CD4-positive, alpha-beta memory T cell (primary cell): ENCODE measurements at regions not wholly inside any gene's neighbourhood (a gene's known extent, or its start where the extent isn't known, plus 50 kb on each side); places are given as distances from the start of the nearest gene placed in this dataset.

ENCODE experiments used
- CTCF ChIA-PET: fragments of 350-600 bp; sonication (Branson Sonifier 250); formaldehyde crosslinking; loops from one replicate; lab custom pipeline; 2021; ENCODE audit warnings: inconsistent platforms; ENCODE audit not compliant: partially characterized antibody; lab: Charles Lee
- POLR2A ChIA-PET: fragments of 350-600 bp; sonication (Branson Sonifier 250); formaldehyde crosslinking; loops from one replicate; lab custom pipeline; 2021; ENCODE audit not compliant: partially characterized antibody; lab: Charles Lee
- DNase-seq, 5 donors: peaks; one replicate each; pipeline versions ENCODE4 v3.0.0 to v3.0.0-alpha.2; 2020 to 2022; ENCODE audit warnings: mixed read lengths in 1 of 5
- H3K27ac ChIP-seq: one replicate; pipeline ENCODE4 v1.7.0; 2013; ENCODE audit warnings: low read depth, low read length
- H3K27me3 ChIP-seq: 2 replicates; pipeline ENCODE4 v1.7.0; 2013; ENCODE audit warnings: mild to moderate bottlenecking, low read length, moderate library complexity; ENCODE audit not compliant: insufficient read depth
- H3K36me3 ChIP-seq: 2 replicates; pipeline ENCODE4 v1.7.0; 2013; ENCODE audit warnings: mild to moderate bottlenecking, low read length, moderate library complexity; ENCODE audit not compliant: insufficient read depth
- H3K4me1 ChIP-seq: 2 replicates; pipeline ENCODE4 v1.7.0; 2013; ENCODE audit warnings: mild to moderate bottlenecking, low read length, moderate library complexity; ENCODE audit not compliant: insufficient read depth
- H3K4me3 ChIP-seq, 2 donors: one replicate each; pipeline ENCODE4 v1.7.0; 2013; ENCODE audit warnings: low read length in 2 of 2, mild to moderate bottlenecking in 1 of 2
- H3K9me3 ChIP-seq, 2 donors: one replicate each; pipeline ENCODE4 v1.7.0; 2013; ENCODE audit warnings: low read length in 2 of 2, control low read depth in 1 of 2; ENCODE audit not compliant: control insufficient read depth in 1 of 2
- H3K27ac Mint-ChIP-seq, 7 donors: one replicate each; pipeline ENCODE4 v1.8.0; 2020 to 2021; ENCODE audit warnings: mixed read lengths in 7 of 7, mild to moderate bottlenecking in 6 of 7, inconsistent platforms in 3 of 7, moderate library complexity in 3 of 7
- H3K27me3 Mint-ChIP-seq, 2 donors: one replicate each; pipeline ENCODE4 v1.8.0; 2020 to 2021; ENCODE audit warnings: mixed read lengths in 2 of 2
- H3K36me3 Mint-ChIP-seq, 2 donors: one replicate each; pipeline ENCODE4 v1.8.0; 2020 to 2021; ENCODE audit warnings: mixed read lengths in 2 of 2, inconsistent platforms in 1 of 2, mild to moderate bottlenecking in 1 of 2
- H3K4me1 Mint-ChIP-seq, 4 donors: one replicate each; pipeline ENCODE4 v1.8.0; 2020 to 2021; ENCODE audit warnings: mixed read lengths in 4 of 4, mild to moderate bottlenecking in 1 of 4
- H3K4me3 Mint-ChIP-seq, 8 donors: one replicate each; pipeline ENCODE4 v1.8.0; 2020 to 2021; ENCODE audit warnings: mixed read lengths in 8 of 8, mild to moderate bottlenecking in 7 of 8, moderate library complexity in 6 of 8, inconsistent platforms in 3 of 8
- H3K9me3 Mint-ChIP-seq, 8 donors: one replicate each; pipeline ENCODE4 v1.8.0; 2020 to 2021; ENCODE audit warnings: mixed read lengths in 8 of 8, mild to moderate bottlenecking in 5 of 8, inconsistent platforms in 3 of 8, moderate library complexity in 1 of 8
- intact Hi-C: fragments of 100-400 bp; cut with micrococcal nuclease; formaldehyde crosslinking; loops from one replicate; pipeline ENCODE4 v1.15.1; 2023

GRCh38 chr3:76054404-76054803 is 269.1 kb upstream of the ZNF717 start:
- Histone ChIP-seq H3K27me3 (no peaks in the 10 kb centered on the region), H3K27ac (no peak overlapping the region), H3K9me3 (no peaks in the 10 kb centered on the region), H3K36me3 (no peaks in the 10 kb centered on the region), H3K4me1 (no peaks in the 10 kb centered on the region), H3K4me3 (no peak overlapping the region)
- H3K27me3 Mint-ChIP-seq, result no peaks in the 10 kb centered on the region
- H3K4me3 Mint-ChIP-seq, result no peak overlapping the region
- H3K27ac Mint-ChIP-seq, result no peak overlapping the region
- H3K4me1 Mint-ChIP-seq, result no peaks in the 10 kb centered on the region
- ChIA-PET POLR2A (no interaction called here), CTCF (no interaction called here)
- no peaks in the 10 kb centered on the region for H3K36me3 Mint-ChIP-seq
- intact Hi-C loops, result no loop called here
- no peak for DNase-seq
- H3K9me3 Mint-ChIP-seq, result peaks cover 0 to 22% (median 7%) of the 10 kb centered on the region in 8 donors

DNA sequence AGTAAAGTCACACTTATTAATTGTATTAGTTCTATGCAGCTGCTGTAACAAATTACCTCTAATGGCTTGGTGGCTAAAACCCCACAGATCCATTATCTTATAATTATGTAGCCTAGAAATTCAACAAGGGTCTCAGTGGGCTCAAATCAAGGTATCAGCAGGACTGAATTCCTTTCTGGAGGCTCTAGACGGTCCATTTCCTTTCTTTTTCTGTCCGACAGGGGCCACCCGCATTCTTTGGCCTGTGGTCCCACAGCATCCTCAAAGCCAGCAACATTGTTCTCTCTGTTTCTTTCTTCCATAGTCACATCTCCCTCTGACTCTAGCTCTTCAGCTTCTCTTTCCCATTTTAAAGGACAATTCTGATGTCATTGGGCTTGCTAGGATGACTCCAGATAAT is 276.3 kb upstream of the ZNF717 start:
- Histone ChIP-seq H3K27me3 (no peaks in the 10 kb centered on the region), H3K9me3 (no peaks in the 10 kb centered on the region), H3K27ac (no peak overlapping the region), H3K4me3 (no peak overlapping the region), H3K4me1 (no peaks in the 10 kb centered on the region), H3K36me3 (no peaks in the 10 kb centered on the region)
- Mint-ChIP-seq H3K4me3 (no peak overlapping the region), H3K27me3 (no peaks in the 10 kb centered on the region), H3K36me3 (no peaks in the 10 kb centered on the region), H3K27ac (no peak overlapping the region), H3K9me3 (peaks cover 0 to 26% (median 8%) of the 10 kb centered on the region in 8 donors), H3K4me1 (no peaks in the 10 kb centered on the region)
- intact Hi-C loops, result no loop called here
- no peak for DNase-seq
- CTCF ChIA-PET, result no interaction called here
- POLR2A ChIA-PET, result no interaction called here

DNA sequence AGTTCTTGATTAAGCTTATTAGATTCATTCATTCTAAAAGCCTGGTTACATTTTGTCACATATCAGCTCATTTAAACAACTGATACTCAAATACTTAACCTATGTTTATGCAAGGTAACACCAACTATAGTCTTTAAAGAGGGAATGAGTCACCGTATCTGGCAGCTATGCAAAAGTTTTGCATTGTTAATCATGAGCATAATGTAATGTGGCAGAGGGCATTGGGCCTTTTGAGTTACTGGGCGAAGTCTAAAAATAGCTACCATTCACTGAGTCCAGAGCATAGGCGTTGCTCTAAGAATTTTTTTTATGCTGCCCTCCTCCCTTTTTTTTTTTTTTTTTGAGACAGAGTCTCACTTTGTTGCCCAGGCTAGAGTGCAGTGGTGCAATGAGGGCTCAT is 277.7 kb upstream of the ZNF717 start:
- no peak overlapping the region for H3K27ac Mint-ChIP-seq
- ChIA-PET POLR2A (no interaction called here), CTCF (interaction anchor here (1.1 kb wide), 1 partner anchor 13 kb away, joined by 3 read pairs; no protein-coding TSS in a partner anchor)
- intact Hi-C loops, result no loop called here
- Histone ChIP-seq H3K27me3 (no peaks in the 10 kb centered on the region), H3K27ac (no peak overlapping the region), H3K4me1 (no peaks in the 10 kb centered on the region), H3K4me3 (no peak overlapping the region), H3K9me3 (no peaks in the 10 kb centered on the region), H3K36me3 (no peaks in the 10 kb centered on the region)
- no peak overlapping the region for H3K4me3 Mint-ChIP-seq
- H3K4me1 Mint-ChIP-seq, result no peaks in the 10 kb centered on the region
- H3K36me3 Mint-ChIP-seq, result no peaks in the 10 kb centered on the region
- no peak for DNase-seq
- H3K9me3 Mint-ChIP-seq, result peaks cover 0 to 15% (median 7%) of the 10 kb centered on the region in 8 donors
- no peaks in the 10 kb centered on the region for H3K27me3 Mint-ChIP-seq

GRCh38 chr3:76063811-76064210 is 278.5 kb upstream of the ZNF717 start:
- peaks cover 0 to 19% (median 7%) of the 10 kb centered on the region in 8 donors for H3K9me3 Mint-ChIP-seq
- DNase-seq, result no peak
- H3K27me3 Mint-ChIP-seq, result no peaks in the 10 kb centered on the region
- POLR2A ChIA-PET, result no interaction called here
- no peak overlapping the region for H3K27ac Mint-ChIP-seq
- H3K9me3 ChIP-seq, result no peaks in the 10 kb centered on the region
- CTCF ChIA-PET, result interaction anchor here (1.1 kb wide), 1 partner anchor 12 kb away, joined by 3 read pairs; no protein-coding TSS in a partner anchor
- intact Hi-C loops, result no loop called here
- no peaks in the 10 kb centered on the region for H3K36me3 Mint-ChIP-seq
- H3K4me1 ChIP-seq, result no peaks in the 10 kb centered on the region
- H3K4me3 ChIP-seq, result no peak overlapping the region
- no peak overlapping the region for H3K4me3 Mint-ChIP-seq
- H3K36me3 ChIP-seq, result no peaks in the 10 kb centered on the region
- no peak overlapping the region for H3K27ac ChIP-seq
- H3K4me1 Mint-ChIP-seq, result no peaks in the 10 kb centered on the region
- no peaks in the 10 kb centered on the region for H3K27me3 ChIP-seq

- intact Hi-C loops, result no loop called here
- Histone ChIP-seq H3K4me1 (no peaks in the 10 kb centered on the region), H3K4me3 (no peak overlapping the region), H3K36me3 (no peaks in the 10 kb centered on the region), H3K9me3 (no peaks in the 10 kb centered on the region), H3K27me3 (no peaks in the 10 kb centered on the region), H3K27ac (no peak overlapping the region)
- peaks cover under 1 to 20% (median 9%) of the 10 kb centered on the region in 8 donors for H3K9me3 Mint-ChIP-seq
- DNase-seq, result no peak
- H3K27ac Mint-ChIP-seq, result no peak overlapping the region
- CTCF ChIA-PET, result no interaction called here
- no peaks in the 10 kb centered on the region for H3K4me1 Mint-ChIP-seq
- POLR2A ChIA-PET, result no interaction called here
- H3K27me3 Mint-ChIP-seq, result no peaks in the 10 kb centered on the region
- no peaks in the 10 kb centered on the region for H3K36me3 Mint-ChIP-seq
- H3K4me3 Mint-ChIP-seq, result no peak overlapping the region
These were observed 280.6 kb upstream of the ZNF717 start for GRCh38 chr3:76065964-76066363.

DNA sequence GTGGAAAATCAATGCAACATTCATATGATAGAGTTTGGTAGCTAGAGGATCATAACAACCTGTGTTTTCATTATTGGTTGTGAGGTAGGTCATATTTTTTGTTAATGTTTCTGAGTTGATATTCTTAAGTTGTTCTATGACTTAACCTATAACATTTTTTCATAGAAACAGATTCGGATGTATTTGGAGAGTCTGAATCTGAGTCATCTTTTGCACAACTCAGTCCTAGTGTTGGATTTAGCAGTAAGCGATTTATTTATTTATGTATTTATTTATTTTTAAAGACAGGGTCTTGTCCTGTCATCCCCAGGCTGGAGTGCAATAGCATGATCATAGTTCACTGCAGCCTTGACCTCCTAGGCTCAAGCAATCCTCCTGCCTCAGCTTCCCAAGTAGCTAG is 292.8 kb upstream of the ZNF717 start:
- no peaks in the 10 kb centered on the region for H3K27me3 ChIP-seq
- H3K4me1 ChIP-seq, result no peaks in the 10 kb centered on the region
- no peaks in the 10 kb centered on the region for H3K9me3 ChIP-seq
- intact Hi-C loops, result no loop called here
- no peaks in the 10 kb centered on the region for H3K36me3 ChIP-seq
- CTCF ChIA-PET, result no interaction called here
- no peak overlapping the region for H3K27ac Mint-ChIP-seq
- H3K9me3 Mint-ChIP-seq, result peaks cover 3 to 23% (median 8%) of the 10 kb centered on the region in 8 donors
- no peaks in the 10 kb centered on the region for H3K27me3 Mint-ChIP-seq
- no peak overlapping the region for H3K27ac ChIP-seq
- POLR2A ChIA-PET, result no interaction called here
- H3K4me3 ChIP-seq, result no peak overlapping the region
- DNase-seq, result no peak
- H3K4me1 Mint-ChIP-seq, result no peaks in the 10 kb centered on the region
- no peak overlapping the region for H3K4me3 Mint-ChIP-seq
- no peaks in the 10 kb centered on the region for H3K36me3 Mint-ChIP-seq

DNA sequence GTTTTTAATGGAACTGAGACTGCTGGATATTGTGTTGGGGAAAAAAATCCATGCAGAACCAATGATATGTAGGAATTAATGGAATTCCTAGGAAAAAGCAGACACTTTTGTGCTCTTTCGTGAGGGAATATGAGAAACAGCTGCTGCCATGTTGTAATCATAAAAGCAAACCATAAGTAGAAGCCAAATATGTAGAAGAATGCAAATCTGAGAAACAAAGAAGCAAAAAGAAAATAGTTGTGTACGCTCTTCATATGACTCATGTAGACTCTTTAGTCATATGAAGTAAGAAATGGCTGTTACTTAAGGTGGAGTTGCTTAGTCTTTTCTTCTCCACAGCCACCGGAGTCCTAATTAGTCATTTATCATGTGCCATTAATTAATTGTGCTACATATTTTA is 298.6 kb upstream of the ZNF717 start:
- intact Hi-C loops, result no loop called here
- Histone ChIP-seq H3K27me3 (no peaks in the 10 kb centered on the region), H3K4me3 (no peak overlapping the region), H3K4me1 (no peaks in the 10 kb centered on the region), H3K27ac (no peak overlapping the region), H3K9me3 (no peaks in the 10 kb centered on the region), H3K36me3 (no peaks in the 10 kb centered on the region)
- ChIA-PET POLR2A (no interaction called here), CTCF (no interaction called here)
- DNase-seq, result no peak
- no peaks in the 10 kb centered on the region for H3K27me3 Mint-ChIP-seq
- H3K4me3 Mint-ChIP-seq, result no peak overlapping the region
- no peak overlapping the region for H3K27ac Mint-ChIP-seq
- H3K36me3 Mint-ChIP-seq, result no peaks in the 10 kb centered on the region
- no peaks in the 10 kb centered on the region for H3K4me1 Mint-ChIP-seq
- peaks cover 0 to 26% (median 12%) of the 10 kb centered on the region in 8 donors for H3K9me3 Mint-ChIP-seq

DNA sequence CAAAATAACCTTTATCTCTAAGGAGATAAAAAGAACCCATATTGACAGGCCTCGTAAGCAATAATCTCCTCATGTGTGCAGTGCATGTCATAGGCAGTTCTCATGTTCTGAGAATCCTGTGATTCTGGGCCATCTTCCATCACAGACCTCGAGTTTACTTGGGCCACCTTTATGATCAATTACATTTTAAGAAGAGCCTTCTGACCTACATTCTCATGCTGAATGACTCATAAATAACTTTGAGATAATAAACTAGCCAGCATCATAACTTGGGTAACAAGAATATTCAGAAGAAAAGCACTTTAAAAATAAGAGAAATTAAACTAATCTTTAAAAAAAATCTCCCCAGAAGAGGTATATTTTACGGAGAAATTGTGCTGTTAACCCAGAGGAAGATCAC is 310.7 kb upstream of the ZNF717 start:
- Mint-ChIP-seq H3K27me3 (no peaks in the 10 kb centered on the region), H3K4me3 (no peak overlapping the region), H3K9me3 (peaks cover 1 to 12% (median 4%) of the 10 kb centered on the region in 8 donors), H3K27ac (no peak overlapping the region), H3K4me1 (no peaks in the 10 kb centered on the region), H3K36me3 (no peaks in the 10 kb centered on the region)
- Histone ChIP-seq H3K9me3 (no peaks in the 10 kb centered on the region), H3K27me3 (no peaks in the 10 kb centered on the region), H3K27ac (no peak overlapping the region), H3K4me1 (no peaks in the 10 kb centered on the region), H3K36me3 (no peaks in the 10 kb centered on the region), H3K4me3 (no peak overlapping the region)
- CTCF ChIA-PET, result no interaction called here
- intact Hi-C loops, result no loop called here
- POLR2A ChIA-PET, result no interaction called here
- DNase-seq, result no peak
